Raji (cell line): ENCODE measurements at regions not wholly inside any gene's neighbourhood (a gene's known extent, or its start where the extent isn't known, plus 50 kb on each side); places are given as distances from the start of the nearest gene placed in this dataset.

Experiments used
- POLR2A ChIP-seq: IDR thresholded peaks from 2 replicates; pipeline ENCODE4 v1.6.1; 2011; ENCODE audit warnings: low read depth, low read length, control low read depth; ENCODE audit not compliant: insufficient read depth

DNA sequence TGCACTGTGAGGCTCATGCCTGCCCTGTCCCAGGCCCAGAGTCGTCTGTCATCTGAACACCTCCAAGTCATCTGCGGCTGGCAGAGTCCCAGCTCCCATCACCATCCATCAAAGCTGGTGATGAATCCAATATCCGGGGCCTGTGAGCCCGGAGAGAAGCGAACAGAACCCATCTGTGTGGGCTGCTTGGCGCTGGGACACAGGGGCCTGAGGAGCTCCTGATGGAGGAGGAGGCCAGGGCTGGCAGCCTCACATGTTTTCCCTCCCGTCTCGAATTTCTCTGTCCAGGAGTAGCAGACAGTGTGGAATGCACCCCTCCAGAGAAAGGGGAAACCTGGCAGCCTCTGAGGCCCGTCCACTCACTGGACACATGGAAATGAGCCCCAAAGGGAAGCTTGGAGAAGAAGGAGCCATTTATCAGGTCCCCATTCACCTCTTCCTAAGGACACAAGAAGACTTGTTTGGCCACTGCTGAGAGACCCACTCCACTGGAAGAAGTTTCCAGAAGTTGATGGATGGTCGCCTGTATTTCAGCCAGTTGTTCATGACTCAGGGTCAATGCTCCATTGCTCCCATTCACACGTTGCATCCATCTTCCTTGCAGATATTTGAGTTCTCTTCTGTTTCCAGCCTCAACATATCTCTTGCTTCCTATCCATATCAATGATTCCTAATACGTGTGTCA is 307.5 kb upstream of the SULF2 start:
- TF ChIP-seq POLR2A = no peak

DNA sequence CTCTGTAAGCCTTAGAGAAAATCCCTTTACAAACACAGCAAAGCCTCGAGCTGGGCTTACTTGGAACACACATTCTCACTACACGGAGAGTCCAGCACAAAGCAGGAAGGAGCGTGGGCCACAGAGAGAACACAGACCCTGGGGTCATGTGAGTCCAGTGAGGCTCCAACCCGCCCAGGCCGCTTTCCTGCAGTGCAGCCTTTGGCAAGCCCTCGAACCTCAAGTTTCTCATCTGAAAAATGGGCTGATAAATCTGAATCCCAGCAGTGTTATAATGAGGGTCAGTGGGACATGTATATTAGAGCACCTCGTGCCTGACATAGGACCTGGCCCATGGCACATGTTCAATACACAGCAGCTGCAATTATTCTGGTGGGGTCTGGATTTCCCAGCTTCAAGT is 305.5 kb upstream of the SULF2 start:
- TF ChIP-seq POLR2A = no peak

DNA sequence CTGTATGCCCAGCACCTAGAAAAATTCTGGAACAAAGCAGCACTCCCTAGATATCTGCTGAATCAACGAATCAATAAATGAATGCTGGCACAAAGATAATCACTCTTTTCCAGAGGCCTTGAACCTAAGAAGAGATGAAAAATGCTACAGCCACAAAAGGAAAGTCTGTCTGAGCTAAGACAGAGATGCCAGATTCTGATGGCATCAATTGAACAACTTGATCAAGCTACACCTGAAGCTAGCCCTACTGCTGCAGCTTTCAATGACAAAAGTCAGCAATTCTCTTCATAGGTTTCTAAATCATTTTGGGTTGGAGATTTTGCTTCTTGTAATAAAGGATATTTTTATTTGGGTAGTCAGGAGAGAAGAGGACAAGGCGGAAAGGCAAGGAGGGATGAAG is 305.0 kb upstream of the SULF2 start:
- TF ChIP-seq POLR2A = no peak

DNA sequence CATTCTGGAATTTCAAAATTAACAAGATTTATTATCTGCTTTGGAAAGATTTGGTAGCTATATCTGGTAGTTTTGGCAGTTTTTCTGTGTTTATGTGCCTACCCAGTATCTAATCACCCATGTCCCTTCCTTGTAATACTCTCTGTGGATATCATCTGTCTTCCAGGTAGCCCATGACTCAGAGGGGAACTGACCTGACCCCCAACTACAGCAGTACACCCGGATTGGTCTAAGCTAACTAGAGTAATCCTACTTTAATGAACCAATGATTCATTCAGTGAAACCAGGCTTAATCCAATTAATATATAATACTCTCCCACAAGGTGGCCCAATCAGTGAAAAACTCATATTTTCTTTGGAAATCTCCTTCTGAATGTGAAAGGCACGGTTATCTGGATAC is 295.3 kb upstream of the SULF2 start:
- no peak for TF ChIP-seq POLR2A

DNA sequence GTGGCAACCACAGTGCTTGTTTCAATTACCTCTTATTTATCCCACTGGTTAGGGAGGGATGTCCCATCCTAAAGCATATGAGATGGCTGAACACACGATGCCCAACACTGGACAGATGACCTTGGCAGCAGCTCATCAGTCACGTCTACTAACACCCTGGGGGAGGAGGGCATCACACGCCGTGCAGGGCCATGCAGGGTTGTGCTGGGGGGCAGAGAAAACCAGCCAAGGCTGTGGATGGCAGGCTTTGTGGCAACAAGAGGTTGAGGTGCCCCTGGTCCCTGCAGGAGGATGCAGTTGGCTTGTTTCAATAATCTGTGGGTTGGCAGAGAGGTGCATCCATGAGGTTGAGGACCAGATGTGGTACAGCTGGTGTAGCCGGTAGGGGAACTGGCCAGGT is 293.7 kb upstream of the SULF2 start:
- TF ChIP-seq POLR2A = no peak

DNA sequence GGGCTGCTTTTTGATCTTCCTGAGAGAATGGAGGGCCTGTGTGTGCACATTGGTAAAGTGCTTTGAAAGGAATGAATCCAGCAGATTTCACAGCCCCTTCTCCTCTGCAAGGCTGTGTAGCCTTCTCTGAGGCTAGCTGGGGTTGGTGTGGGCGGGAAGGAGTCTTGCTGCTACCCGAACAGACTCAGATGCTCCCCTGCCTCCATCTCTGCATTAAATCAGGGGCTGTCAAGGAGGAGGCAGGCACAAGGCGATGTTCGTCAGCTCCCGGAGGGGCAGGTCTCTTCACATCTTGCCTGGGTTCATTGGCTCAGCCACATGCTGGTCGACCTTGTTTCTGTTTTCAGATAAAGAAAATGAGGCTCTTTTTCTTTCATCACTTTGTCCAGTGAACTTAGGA is 291.5 kb upstream of the SULF2 start:
- TF ChIP-seq POLR2A = no peak

DNA sequence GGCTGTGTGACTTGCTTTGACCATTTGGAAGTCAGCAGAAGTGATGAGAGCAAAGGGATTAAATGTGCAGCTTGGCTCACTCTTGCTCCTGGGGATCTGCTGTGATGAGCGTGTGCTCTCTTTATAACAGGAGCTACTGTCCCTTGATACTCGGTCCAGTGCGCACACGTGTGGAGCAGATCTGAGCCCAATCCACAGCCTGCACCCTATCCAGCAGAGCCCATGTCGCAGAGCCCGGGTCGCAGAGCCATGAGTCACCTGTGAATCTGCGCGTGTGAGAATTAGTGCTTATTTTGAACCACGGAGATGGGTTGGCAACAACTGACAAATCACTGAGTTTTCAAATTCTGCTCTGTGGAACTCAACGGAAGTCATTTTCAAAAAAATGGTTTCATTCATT is 291.0 kb upstream of the SULF2 start:
- TF ChIP-seq POLR2A = no peak

DNA sequence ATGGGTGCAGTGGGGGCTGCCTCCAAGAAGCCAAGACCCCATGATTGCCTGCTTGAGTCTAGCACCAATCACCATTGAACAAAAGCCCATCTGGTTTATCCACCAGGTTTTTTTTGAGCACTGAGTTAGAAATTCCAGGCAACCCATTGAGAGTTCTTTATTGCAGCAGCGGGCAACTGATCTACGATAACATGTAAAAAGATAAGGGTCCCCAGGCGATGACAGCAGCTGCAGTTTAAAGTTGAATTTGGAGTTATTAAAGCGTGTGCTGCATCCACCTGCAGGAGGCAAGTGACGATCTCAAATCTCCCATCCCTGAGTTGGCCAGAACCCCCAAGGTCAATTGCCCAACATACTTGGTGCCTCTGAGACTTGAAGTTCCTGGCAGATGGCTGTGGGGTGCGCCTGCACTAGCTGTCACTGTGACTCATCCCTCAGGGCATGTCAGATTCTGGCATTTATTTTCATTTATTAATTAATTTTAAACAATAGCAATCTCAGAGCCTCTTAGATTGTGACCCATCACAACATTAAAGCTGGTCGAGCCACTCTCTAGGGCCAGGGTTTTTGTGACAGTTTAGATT is 290.4 kb upstream of the SULF2 start:
- no peak for TF ChIP-seq POLR2A

DNA sequence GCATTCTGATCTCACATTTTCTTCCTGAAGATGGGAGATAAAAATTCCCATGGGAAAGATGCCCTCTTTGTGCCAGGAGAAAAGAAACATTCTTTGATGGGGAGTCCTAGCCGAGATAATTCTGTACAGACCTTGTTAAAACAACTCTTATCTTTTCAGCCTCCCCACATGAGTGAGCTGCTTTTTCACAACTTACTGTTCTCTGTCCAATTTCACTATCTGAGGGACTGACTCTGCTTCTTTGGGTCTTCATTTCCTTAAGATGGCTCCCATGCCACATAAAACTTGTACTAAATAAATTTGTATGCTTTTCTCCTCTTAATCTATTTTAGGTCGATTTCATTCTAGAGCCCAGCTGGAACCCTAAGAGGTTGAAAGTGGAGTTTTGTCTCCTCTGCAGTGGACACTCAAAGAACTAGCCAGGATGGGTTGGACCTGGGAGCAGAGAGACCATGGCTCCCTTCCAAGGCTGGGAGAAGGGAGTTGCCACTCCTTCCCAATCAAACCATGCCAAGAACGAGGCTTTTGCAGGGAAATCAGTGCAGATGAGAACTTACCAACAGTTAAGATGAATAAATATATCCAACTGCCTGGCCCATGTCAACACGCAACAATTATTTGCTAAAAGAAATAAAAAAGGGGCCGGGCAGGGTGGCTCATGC is 285.8 kb upstream of the SULF2 start:
- TF ChIP-seq POLR2A = no peak

DNA sequence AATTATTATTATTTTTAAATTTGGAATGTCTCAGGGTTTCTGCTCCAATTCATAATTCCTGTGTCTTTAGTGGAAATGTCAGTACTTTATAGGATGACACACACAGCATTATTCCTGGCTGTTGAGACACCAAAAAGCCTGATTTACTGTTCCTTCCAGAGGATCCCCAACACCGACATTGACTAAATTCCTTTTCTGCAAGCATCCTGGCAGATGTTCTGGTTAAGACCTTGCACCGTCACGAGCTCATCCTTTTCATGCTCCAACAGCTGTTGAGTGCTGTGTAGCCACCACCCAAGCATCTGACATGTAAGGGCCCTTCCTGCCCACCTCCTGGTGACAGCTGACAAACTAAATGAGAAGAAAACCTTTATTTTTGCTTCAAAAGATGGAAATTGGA is 284.3 kb upstream of the SULF2 start:
- no peak for TF ChIP-seq POLR2A

DNA sequence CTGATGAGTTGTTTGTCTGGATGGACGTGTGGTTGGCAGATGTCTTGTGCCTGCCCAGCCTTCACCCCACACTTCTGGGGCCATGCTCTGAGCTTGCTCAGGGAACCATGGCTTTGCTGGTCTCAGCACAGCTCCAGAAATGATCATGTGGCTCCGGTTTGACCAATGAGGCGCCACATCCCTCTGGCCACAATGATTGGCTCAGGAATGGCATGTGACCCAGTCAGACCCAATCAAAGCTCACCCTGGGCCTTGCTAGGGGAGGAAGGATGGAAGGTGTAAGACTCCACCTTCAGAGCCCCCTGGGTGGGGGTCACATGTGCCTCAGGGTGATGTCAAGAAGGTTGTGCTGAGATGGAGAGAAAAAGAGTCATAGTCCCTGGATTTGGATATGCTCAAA is 281.6 kb upstream of the SULF2 start:
- no peak for TF ChIP-seq POLR2A

DNA sequence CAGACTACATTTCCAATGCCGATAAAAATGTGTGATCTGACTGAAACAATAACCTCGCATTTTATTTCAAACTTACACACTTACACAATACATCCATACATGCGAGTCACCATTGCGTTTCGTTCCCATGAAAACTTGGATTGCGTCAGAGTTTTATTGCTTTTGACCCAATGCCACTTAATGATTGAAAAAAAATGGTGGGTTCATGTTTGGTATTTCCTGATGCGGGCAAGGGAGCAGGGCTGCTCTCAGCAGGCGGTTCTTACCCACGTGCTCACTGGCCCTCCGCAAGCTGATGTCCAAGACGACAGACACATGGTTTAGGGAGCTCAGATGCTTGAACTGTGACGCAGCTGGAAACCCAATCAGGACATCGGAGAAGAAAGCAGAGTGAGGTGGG is 281.0 kb upstream of the SULF2 start:
- TF ChIP-seq POLR2A = no peak

DNA sequence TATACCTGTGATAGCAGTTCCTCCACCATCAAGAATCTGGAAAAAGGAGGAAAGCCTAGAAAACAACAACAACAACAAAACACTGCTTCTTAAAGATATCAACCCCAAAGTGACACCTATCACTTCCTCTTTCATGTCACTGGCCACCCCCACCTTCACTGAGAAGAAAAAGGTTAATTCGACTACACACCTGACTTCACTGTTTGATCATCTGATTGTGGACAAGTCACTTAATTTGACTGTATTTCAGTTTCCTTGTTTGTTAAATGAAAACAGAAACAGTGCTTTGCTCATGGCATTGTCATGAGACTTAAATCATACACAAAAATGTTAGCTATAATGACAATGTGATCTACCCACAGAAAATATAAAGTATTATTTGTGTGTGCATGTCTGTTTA is 280.6 kb upstream of the SULF2 start:
- no peak for TF ChIP-seq POLR2A

DNA sequence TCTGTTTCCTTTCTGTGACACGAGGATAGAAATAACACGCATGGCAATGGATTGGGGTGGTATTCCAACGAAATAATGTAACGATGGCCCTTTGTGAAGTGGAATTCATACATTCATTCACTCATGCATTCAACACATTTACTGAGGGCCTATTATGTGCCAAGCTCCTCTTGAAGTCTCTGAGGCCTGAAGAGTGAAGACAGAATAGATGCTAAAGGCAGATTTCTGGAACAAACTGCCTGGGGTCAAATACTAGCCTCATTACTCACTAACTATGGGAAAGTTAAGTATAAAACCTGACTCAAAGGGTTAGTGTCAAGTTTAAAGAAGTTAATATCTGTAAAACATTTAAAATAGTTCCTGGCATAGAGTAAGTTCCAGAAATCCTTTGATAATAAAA is 279.6 kb upstream of the SULF2 start:
- TF ChIP-seq POLR2A = no peak

DNA sequence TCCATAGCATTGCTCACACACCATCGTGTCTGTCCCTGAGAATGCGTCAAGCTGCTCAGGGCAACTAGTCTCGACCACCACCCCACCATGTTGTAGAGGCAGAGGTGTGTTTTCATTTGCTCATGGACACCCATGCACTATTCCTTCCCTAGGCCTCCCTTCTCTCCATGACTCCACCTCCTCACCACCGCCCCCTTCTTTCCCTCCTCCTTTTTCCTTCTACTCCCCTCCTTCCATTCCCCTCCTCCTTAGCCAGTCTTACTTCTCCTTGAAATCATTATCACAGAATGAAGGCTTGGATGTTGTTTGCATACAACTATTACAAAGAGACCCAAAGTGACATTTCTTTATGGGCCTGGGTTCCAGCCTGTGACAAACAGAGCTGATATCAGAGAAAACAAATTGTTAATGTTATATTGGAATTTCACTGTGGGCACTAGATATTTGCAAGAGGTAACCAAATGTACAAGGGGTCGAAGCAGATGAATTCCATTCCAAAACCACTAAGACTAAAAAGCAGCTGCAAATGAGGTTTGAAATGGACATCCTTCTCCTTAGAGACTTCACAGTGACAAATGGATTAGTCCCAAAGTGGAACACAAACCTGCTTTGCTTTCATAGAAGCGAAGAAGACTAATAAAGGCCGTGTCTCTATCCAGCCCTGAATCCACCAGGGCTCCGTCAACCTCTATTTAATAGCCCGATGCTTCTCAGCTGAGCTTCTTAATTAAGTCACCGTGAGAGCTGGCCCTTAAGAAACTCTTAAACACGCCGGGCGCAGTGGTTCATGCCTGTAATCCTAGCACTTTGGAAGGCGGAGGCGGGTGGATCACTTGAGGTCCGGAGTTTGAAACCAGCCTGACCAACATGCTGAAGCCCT is 275.8 kb upstream of the SULF2 start:
- no peak for TF ChIP-seq POLR2A
